HG03439 (cell line): ENCODE measurements at regions not wholly inside any gene's neighbourhood (a gene's known extent, or its start where the extent isn't known, plus 50 kb on each side); places are given as distances from the start of the nearest gene placed in this dataset.

Source experiments
- ATAC-seq: cut with Tn5 transposase; IDR thresholded peaks from one replicate; pipeline ENCODE4 v1.9.1; 2021; ENCODE audit warnings: mild to moderate bottlenecking, moderate library complexity; ENCODE audit not compliant: unreplicated experiment

- no peak for ATAC-seq
Observed at GRCh38 chr17:33750943-33751701, 458.0 kb upstream of the ASIC2 start.

GRCh38 chr17:33751702-33752065 lies 458.6 kb upstream of the ASIC2 start:
- ATAC-seq, result no peak

DNA sequence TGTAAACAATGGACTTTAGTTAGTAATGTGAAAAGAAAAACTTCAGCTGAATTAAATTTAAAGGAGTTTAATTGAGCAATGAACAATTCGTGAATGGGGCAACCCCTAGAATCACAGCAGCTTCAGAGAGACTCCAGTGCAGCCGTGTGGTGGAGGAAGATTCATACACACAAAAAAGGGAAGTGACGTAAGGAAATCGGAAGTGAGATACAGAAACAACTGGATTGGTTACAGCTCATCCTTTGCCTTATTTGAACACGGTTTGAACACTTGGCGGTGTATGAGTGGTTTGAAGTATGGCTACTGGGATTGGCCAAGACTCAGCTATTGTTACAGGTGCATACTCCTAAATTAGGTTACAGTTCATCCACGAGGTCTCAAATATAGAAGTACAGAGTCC lies 460.4 kb upstream of the ASIC2 start:
- no peak for ATAC-seq

- ATAC-seq, result no peak
Observed at GRCh38 chr17:33756021-33756420, 462.9 kb upstream of the ASIC2 start.

DNA sequence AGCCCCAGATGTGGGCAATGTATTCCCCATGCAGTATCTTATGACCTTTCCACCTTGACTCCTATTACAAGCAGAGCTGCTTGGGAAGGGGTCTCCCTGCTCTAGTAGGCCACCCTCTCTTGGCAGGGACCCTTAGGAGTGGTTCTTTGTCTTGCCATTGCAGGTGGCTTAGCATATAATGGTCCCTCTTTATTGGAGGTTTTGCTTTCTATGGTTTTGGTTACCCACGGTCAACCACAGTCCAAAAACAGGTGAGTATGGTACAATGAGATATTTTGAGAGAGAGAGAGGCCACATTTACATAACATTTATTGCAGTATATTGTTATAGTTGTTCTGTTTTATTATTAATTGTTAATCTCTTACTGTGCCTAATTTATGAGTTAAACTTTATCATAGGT lies 472.8 kb upstream of the ASIC2 start:
- no peak for ATAC-seq

DNA sequence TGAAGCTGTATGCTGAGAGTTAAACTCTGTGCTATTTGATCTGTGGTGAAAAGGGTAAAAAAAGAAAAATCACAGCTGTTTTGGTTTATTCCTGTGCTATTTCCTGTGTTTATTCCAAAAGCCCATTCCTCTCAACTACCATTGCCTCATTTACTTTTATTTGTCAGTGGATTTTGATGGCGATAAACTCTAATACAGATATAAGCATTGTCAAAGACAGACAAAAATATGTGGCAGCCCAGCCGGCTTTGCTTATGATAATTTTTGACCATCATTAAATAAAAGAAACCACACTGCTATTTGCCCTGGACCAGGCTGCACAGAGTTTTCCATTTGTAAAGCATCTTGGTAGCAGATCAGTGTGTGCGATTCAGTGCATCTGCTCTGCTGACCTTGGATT lies 473.6 kb upstream of the ASIC2 start:
- no peak for ATAC-seq

DNA sequence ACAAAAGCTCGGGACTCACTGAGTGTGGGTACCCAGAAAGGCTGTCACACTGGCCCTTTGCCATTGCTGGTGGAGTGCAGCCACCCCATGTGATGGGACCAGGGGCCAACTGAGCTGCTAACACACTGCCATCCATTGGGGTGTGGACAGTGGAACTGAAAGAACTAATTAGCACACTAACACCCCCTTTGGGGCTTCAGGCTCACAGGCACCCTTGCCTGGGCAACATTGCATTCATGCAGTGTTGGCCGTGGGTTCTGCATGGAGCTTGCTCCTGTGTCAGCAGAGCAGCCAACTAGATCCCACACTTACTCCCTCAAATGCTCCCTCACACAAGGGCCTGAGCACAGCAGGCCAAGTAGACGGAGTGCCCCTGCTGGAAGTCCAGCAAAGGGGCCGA lies 476.0 kb upstream of the ASIC2 start:
- no peak for ATAC-seq

DNA sequence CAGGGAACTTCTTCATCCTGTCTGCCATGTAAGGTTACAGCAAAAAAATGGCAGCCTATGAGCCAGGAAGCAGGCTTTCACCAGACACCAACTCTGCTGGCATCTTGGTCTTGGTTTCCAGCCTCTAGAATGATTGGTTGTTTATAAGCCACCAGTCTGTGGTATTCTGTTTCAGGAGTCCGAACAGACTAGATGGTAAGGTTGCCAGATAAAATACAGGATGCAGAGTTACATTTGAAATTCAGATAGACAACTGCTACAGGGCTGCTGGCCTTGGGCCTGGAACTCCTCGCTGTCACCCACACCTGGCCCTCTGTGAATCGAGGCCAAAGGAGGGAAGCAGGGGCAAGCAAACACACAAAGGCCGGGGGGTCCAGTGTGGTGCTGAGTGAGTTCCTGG lies 478.8 kb upstream of the CCL2 start:
- ATAC-seq, result no peak

- ATAC-seq, result no peak
Observed at GRCh38 chr17:33776903-33777302, 478.2 kb upstream of the CCL2 start.

- no peak for ATAC-seq
Observed at GRCh38 chr17:33777674-33778073, 477.4 kb upstream of the CCL2 start.

- ATAC-seq, result no peak
Observed at GRCh38 chr17:33778505-33779233, 476.4 kb upstream of the CCL2 start.

DNA sequence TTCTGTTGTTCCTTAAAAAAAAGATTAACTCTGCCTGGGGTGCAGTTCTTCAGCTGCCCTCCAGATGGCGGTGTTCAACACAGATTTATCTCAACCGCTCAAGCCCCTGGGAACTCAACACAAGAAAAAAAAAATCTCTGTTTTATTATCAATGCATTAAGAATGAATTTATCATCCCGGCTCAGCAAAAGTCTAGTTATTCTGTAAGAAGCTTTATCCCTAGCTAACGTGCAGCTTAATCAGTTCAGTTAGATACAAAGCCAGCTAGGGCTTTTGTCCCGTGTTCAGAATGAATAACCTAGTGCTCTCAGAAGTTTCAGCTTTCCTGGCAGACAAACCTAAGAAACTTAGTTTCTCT lies 475.9 kb upstream of the CCL2 start:
- no peak for ATAC-seq

GRCh38 chr17:33785281-33785680 lies 469.8 kb upstream of the CCL2 start:
- ATAC-seq, result no peak

- no peak for ATAC-seq
Observed at GRCh38 chr17:33786478-33786877, 468.6 kb upstream of the CCL2 start.

DNA sequence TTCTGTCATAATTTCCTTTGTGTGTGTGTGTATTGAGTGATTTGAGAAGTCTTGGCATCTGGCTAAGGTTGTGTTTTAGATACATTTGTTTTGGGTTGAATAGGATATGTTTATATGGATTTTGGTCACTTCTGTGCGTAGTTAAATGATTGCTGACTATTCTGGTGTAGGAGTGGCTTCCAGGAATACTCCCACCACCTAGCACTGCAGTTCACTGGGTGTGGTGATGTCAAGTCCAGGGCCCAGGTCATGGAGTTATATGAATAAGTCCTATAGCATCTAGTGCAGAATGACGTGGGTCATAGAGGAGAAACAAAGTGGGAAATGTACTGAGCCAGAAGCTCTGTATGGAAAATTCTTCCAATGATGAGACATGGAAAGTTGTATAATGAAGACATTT lies 465.4 kb upstream of the CCL2 start:
- no peak for ATAC-seq

DNA sequence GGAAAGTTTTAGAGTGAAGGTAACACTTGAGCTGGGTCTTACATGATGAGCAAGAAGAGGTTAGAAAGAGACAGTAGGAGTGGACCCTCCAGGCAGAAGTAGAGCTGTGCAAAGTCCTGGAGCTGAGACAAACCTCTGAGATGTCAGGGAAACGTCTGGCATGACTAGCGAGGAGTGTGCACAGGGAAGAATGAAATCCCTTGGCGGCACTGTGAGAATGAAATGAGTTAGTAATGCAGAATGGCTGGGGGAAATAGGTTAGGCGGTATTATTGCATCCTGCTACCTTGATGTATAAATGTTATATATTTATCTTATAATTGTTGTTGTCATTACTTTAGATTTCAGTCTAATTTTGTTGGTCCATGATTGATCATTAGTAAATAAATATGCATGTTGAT lies 457.9 kb upstream of the CCL2 start:
- no peak for ATAC-seq

GRCh38 chr17:33798308-33798707 lies 456.8 kb upstream of the CCL2 start:
- no peak for ATAC-seq

DNA sequence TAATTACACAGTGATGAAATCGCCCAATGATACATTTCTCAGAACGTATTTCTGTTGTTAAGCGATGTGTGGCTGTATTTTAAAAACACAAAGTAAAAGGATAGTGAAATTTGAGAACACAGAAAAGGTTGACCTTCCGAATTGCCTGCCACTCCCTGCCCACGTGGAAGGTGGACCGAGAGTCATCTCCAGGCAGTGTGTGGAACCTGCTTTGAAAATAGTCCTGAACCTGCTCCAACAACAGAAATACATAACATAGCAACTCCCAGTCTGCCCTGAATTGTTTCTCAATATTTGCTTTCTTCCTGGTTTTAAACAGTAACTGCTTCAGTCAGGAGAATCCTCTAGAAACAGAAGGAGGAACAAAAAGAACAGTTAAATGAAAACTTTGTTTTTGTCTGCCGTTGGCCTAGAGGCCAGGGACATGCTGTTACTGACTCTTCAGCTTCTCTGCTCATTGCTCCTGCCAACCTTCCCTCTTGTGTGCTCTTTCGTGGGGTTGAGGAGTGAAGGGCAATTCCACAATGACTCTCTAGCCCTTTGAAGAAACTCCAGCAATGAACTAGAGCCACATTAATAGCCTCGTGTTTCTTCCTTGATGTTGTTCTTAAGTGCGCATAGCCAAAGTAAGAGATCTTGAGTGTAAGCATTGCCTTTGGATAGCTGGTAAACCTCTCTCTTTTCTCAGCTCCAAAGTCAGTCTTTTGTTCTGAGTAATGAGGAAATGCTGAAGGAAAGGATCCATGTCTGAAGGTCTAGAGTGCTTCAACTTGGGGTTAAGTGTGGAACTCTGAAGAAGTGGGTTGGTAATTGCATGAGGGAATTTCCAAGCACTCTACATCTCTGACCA lies 452.5 kb upstream of the CCL2 start:
- ATAC-seq, result no peak

- ATAC-seq, result no peak
Observed at GRCh38 chr17:33803199-33803685, 451.8 kb upstream of the CCL2 start.

DNA sequence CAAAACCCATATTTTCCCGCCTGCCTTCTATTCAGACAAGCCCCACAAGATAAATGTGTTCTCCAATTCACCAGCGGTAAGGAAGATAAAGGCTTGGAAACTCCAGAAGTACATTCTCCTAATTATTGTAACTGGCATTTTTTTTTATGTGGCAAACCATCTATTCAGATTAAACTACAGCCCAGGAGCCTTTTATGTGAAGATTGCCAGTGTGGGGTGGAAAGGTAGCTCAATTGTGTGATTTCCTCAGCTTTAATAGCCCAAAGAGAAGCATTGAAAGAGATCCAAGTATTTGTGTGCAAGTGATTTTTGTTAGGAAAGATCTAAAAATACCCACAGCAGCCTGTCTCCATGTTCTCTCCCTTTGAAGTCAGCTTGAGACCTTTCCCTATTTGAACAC lies 451.4 kb upstream of the CCL2 start:
- ATAC-seq, result no peak

GRCh38 chr17:33804401-33804800 lies 450.7 kb upstream of the CCL2 start:
- no peak for ATAC-seq

DNA sequence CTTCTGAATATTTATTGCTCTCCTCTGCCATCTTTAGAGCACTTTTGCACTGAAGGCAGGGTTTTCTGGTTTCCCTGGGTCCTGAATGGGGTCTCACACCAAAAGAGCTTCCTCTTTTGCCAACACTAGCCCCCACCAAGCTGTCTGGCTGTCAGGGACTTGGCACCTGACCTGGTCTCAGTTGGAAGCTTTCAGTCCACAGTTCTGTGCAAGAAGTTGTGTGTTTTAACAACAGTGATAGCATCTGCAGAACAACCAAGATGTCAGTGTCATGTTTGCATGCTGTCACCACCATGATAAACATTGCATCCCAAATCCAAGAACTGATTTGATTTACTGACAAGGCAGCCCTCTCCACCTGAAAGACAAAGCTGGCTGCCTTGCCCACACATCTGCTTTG lies 448.5 kb upstream of the CCL2 start:
- ATAC-seq, result no peak
